ENCODE measurements at regions not wholly inside any gene's neighbourhood (a gene's known extent, or its start where the extent isn't known, plus 50 kb on each side); places are given as distances from the start of the nearest gene placed in this dataset.

DNA sequence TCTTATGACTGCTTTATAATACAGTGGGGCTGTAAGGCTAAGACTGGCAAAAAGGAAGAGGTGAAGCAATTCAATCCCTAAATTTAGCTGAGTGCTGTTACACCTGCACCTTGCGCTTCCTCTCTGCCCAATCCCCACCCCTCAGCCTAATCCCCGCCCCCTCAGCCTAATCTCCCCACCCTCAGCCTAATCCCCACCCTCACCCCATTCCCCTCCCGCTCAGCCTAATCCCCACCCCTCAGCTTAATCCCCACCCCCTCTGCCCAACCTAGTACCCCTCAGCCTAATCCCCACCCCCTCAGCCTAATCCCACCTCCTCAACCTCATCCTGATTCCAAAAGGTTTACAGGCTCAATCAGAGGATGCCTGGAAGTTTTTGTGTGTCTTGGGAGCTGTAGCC, 155.5 kb downstream of the PMP22 start:
- no peak for DNase-seq (ENCODE audit: low spot score)

DNA sequence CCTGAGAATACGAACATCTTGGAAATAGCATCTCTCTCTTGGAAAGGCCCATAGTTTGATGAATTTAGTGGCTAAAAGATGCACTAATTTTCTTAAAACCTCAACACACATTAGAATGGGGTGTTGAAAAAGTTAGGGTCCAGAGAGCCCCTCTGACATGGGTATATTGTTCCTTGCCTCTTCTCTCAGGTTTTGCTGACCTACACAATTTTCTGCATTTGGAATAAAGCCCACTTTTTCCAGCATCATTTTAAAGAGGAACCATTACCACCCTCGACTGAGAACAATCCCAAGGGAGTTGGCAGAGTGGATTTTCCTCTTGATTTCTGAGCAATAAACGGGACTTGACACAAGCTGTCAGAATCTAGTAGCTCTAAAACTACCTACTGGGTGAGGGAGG, 156.1 kb downstream of the PMP22 start:
- DNase-seq (ENCODE audit: low spot score), result no peak

DNA sequence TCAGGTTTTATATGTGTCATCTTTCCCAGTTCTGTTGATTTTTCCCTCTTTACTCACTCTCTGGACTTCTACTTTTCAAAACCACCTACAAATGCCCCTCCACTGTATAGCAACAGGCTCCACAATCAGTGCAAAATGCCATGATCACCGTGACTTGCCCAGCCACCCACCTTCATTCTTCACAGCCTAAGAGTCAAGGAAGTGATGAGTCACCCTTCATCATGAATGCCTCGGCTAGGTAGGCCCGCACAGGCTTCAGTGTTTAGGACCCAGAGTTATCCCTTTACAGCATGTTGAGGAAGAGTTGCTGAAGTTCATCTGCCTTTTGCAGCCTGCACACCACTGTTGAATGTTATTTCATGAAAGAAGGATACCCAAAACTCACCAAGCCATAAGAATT, 158.6 kb downstream of the PMP22 start:
- DNase-seq (ENCODE audit: low spot score), result no peak

GRCh38 chr17:15103785-15104184, 161.3 kb downstream of the PMP22 start:
- DNase-seq (ENCODE audit: low spot score), result no peak

DNA sequence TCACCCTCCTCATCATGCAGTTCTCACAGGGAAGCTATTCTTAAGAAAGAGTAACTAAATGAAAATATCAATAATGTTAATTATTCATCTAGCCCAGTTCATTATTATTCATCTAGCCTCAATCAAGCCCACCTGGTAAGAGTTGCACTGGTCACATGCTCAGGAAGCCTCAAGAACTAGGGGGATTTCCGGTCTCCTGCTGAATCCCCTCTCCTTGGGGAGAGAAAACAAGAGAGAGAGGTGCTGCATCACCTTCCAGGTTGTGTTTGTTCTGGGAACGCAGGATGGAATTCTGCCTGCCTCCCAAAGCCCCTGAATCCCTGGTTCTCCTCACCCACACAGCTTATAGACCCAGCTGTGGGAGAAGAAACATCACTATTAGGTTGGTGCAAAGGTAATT, 164.0 kb downstream of the PMP22 start:
- DNase-seq (ENCODE audit: low spot score), result no peak

DNA sequence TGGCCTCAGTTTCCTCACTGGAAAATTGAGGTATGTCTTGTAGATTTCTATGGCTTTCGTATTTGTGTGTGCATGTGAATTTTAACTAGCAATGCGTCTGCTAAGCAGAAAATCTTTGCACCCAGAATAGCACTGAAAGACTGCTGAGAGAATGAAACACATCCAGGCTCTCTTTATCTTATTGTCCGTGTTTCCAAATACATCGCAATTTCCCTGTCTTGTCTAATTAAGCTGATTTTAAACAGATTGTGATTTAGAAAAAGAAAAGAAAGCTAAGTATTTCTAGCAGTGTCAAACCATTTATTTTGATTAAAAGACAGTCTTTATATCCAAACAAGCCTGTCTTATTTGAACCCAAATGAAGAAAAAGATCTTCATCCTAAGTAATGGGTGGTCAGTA, 168.6 kb downstream of the PMP22 start:
- no peak for DNase-seq (ENCODE audit: low spot score)

DNA sequence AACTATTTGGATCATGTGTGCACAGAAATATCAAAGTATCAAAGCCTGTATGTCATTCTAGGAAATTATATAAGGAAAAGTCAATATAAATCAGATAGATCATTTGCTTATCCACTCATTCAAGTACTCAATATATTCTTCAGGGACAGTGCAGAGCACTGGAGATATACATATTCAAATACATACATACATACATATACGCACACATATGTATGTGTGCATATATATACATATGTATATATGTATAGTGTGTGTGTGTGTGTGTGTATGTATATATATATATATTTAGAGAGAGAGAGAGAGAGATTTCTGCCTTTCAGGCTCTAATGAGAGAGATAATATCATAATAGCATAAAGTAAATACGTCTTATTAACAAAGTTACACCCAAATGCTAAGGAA, 169.2 kb downstream of the PMP22 start:
- no peak for DNase-seq (ENCODE audit: low spot score)

DNA sequence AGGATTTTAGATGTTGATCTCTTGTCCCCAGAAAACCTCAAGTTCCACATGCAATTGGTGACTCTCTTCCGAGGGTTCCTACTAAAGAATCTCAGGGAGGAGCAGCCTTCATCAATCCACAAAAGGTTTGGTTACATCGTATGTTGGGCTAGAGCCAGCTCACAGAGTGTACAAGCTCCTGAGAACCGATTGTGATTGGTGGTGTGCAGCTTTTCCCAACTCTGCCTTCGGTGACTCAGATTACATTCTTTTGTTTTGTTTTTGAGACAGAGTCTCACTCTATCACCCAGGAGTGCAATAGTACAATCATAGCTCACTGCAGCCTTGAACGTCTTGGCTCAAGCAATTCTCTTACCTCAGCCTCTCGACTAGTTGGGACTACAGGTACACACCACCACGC, 172.4 kb downstream of the PMP22 start:
- no peak for DNase-seq (ENCODE audit: low spot score)

- no peak for DNase-seq (ENCODE audit: low spot score)
Measured at GRCh38 chr17:15092261-15092660, 172.9 kb downstream of the PMP22 start.

DNA sequence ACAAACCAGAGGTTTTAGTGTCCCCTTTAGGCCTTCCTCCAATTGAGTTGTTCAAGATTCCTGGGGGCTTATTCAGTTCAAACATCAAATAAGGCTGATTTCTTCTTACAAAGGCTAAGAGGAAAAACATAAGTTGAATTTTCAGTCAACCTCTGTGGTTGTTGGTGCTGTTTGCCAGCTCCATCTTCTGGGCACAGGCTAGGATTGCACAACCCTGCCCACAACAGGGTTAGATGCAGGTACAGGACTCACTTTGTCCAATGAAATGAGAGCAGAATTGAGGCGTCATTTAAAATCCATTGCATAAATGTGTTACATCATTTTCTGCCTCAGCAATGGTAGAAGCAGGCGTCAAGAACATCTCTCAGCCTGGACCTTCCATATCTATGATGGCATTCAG, 173.3 kb downstream of the PMP22 start:
- DNase-seq (ENCODE audit: low spot score), result no peak

DNA sequence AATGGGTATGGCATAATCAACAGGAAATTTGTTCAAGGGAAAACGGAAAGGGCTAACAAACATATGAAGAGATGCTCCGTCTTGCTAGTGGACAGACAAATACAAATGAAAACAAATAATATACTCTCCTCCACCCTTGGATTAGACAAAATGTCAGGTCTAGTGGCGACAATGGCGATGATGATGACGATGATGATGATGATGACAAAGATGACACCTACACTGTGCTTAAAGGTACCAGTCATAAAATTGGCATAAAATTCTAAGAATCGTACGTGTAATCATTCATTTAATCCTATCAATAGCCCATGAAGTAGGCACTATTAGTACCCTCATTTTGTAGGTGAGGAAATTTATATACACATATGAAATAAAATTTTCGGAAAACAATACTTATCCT, 174.6 kb downstream of the PMP22 start:
- no peak for DNase-seq (ENCODE audit: low spot score)

GRCh38 chr17:15087946-15088345, 177.2 kb downstream of the PMP22 start:
- DNase-seq (ENCODE audit: low spot score), result no peak

DNA sequence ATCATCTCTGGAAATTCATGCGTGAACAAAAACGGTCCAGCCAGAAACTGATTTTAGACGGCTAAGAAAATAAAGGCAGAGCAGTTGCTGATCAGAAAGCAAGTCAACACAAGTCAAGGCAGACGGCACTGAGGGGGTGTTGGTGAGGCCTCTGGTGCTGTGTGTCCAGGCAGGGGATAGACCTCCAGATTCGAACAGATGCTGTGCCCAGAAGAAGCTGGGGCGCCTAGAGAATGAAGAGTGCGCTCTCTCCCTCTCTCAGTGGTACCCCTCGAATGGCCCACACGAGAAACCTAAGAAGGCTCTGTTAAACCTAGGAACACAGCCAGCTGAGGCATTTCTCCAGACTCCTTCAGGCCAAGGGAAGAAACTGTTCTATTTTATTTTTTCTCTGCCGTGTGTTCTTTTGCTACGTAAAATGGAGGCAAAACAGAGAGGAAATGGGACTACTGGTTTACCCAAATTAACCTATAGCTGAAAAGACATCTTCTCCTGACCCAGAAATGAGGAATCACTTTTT, 178.3 kb downstream of the PMP22 start:
- no peak for DNase-seq (ENCODE audit: low spot score)

- DNase-seq (ENCODE audit: low spot score), result no peak
Measured at GRCh38 chr17:15085890-15086677, 179.0 kb downstream of the PMP22 start.

DNA sequence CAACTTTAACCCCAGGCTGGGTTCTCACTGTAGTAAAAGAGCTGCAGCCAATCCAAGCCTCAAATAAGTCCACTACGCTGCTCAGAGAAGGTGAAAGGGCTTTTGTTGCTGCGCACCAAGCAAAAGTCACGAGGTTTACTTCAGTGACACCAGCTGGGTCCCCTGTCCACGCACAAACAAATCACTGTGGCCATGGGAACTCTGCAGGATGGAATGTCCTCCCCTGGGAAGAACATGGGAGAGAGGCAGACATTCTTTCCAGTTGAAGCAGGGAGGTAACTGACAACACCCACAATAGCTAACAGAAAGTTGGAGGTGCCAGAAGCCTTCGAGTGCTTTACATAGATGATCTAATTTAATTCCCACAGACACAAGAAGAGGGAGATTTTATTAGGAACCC, 181.9 kb downstream of the PMP22 start:
- DNase-seq (ENCODE audit: low spot score), result no peak

DNA sequence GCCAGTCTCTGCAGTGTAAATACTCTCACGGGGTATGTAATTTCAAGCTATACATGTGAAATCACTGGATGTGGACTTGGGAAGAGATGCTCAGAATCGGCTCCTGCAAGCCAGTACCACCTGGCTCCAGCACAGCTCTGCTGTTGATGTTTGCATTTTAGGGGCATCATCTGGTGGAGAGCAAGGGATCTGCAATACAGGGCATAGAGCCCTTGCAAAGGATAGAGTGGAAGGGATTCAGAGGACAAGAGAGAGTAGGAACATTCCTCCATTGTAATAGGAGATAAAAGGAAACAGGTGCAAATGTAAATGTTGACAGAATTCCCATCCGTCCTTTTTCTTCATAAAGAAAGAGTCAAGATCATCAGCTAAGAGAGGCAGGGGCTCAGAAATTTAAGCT, 184.1 kb downstream of the PMP22 start:
- no peak for DNase-seq (ENCODE audit: low spot score)

GRCh38 chr17:15078570-15078969, 186.6 kb downstream of the PMP22 start:
- DNase-seq (ENCODE audit: low spot score), result no peak

GRCh38 chr17:15076991-15077663, 188.0 kb downstream of the PMP22 start:
- no peak for DNase-seq (ENCODE audit: low spot score)

- DNase-seq (ENCODE audit: low spot score), result no peak
Measured at GRCh38 chr17:15051933-15052332, 213.2 kb downstream of the PMP22 start.

DNA sequence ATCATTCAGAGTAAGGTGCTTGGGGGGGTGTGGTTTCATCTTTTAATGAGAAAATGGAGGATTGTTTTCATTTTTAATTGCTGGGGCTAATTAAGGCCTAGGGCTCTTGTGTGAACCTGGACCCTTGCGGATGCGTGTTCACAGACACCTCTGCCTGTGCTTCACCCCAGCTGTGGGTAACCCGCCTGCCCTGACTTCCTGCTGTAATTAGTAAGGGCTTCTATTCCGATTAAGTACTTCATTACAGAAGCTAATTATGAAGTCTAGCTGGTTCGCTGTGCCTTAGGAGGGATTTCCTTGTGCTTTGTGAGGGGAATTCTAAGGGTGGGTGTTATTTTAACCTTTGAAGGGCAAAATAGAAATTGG, 215.3 kb downstream of the PMP22 start:
- DNase-seq (ENCODE audit: low spot score), result no peak

GRCh38 chr17:15048933-15049794, 216.0 kb downstream of the PMP22 start:
- no peak for DNase-seq (ENCODE audit: low spot score)

- DNase-seq (ENCODE audit: low spot score), result no peak
Measured at GRCh38 chr17:15048381-15048780, 216.7 kb downstream of the PMP22 start.

GRCh38 chr17:15042311-15042710, 222.8 kb downstream of the PMP22 start:
- DNase-seq (ENCODE audit: low spot score), result no peak
